SJSA1 (cell line): ENCODE measurements at regions not wholly inside any gene's neighbourhood (a gene's known extent, or its start where the extent isn't known, plus 50 kb on each side); places are given as distances from the start of the nearest gene placed in this dataset.
A peak's percentile ranks its signal among the peaks of the same experiment; 100 is the strongest.
"Not testable (repeated sequence)": the region's sequence is repeated elsewhere in the genome, so short reads cannot be mapped to it uniquely, and the experiment has no call there.

Experiments used
- DNase-seq, 2 experiments: peaks; one replicate each; pipeline ENCODE4 v3.0.0-alpha.2; 2015 to 2020; ENCODE audit warnings: low spot score in 2 of 2, low read depth in 1 of 2
- H3K27ac ChIP-seq: fragments of 250-450 bp; sonication (Bioruptor Pico); 2 replicates; pipeline ENCODE4 v1.5.1; 2020; ENCODE audit warnings: mild to moderate bottlenecking, moderate library complexity
- H3K27me3 ChIP-seq: fragments of 250-450 bp; sonication (Bioruptor Pico); replicated peaks from 2 replicates; pipeline ENCODE4 v1.5.1; 2020; ENCODE audit warnings: mild to moderate bottlenecking, moderate library complexity
- H3K36me3 ChIP-seq: fragments of 250-450 bp; sonication (Bioruptor Pico); 2 replicates; pipeline ENCODE4 v1.5.1; 2020; ENCODE audit warnings: mild to moderate bottlenecking
- H3K4me1 ChIP-seq: fragments of 250-450 bp; sonication (Bioruptor Pico); replicated peaks from 2 replicates; pipeline ENCODE4 v1.6.1; 2021; ENCODE audit warnings: mild to moderate bottlenecking
- H3K4me3 ChIP-seq: fragments of 250-450 bp; sonication (Bioruptor Pico); 2 replicates; pipeline ENCODE4 v1.5.1; 2020; ENCODE audit warnings: mild to moderate bottlenecking
- H3K9me3 ChIP-seq: fragments of 250-450 bp; sonication (Bioruptor Pico); replicated peaks from 2 replicates; pipeline ENCODE4 v1.5.1; 2020; ENCODE audit warnings: mild to moderate bottlenecking

DNA sequence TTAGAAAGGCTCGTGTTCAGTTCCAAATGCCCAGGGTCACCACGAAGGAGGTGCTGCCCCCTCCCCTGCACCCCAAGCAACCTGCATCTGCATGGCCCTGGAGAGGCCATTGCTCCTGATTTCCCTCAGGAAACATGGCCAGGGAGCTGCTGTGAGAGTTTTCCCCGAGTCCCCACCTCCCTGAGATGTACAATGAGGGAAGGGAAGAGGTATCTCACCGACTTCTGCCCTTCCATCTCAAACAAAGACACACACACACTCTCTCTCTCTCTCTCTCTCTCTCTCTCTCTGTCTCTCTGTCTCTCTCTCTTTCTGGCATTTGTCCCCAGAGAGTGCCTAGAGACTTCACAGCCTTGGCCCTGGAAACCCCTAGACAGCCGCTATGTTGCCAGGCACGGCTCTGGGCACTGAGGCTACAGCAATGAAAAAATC, 120.4 kb downstream of the MRPL14 start:
- no peak for DNase-seq
- H3K4me3 ChIP-seq, result no peak overlapping the region
- H3K4me1 ChIP-seq, result peaks cover 53% of the 10 kb centered on the region
- H3K9me3 ChIP-seq, result no peaks in the 10 kb centered on the region
- no peaks in the 10 kb centered on the region for H3K36me3 ChIP-seq
- no peaks in the 10 kb centered on the region for H3K27me3 ChIP-seq
- H3K27ac ChIP-seq, result no peak overlapping the region

DNA sequence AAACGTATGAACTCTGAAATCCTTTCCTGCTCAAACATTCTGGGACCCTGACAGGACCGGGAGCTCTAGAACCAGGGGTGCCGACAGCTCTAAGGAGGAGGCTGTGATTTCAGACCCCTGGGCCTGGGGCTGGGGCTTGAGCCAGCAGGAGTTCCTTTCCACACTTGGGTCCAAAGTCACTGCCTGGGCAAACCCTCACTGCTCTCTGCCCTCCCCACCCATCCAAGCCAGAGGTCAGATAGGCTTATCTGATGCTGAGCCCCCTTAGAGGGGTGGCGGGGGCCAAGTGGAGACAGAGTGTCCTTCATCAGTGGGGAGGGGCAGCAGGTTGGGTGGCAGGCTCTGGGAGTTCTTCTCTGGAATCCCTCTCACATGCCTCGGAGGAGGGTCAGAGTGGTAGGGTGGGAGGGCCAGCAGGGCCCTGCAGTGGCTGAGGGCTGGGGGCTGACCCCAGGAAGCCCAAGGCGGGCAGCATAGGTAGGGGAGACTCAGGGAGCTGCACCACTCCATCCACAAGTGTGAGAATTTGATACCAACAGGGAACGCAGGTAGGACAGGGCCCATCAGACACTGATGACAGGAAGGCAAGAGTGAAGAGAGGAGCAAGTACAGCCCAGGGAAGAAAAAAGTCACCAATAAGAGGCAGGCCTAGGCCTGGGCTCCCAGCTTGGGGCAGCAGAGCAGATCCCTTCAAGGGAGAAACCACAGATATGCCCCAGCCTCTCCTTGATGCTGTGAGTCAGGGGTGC, 121.0 kb downstream of the MRPL14 start:
- Histone ChIP-seq H3K27me3 (no peaks in the 10 kb centered on the region), H3K9me3 (no peaks in the 10 kb centered on the region), H3K4me3 (no peak overlapping the region), H3K36me3 (no peaks in the 10 kb centered on the region), H3K27ac (no peak overlapping the region), H3K4me1 (peaks cover 50% of the 10 kb centered on the region)
- no peak for DNase-seq

DNA sequence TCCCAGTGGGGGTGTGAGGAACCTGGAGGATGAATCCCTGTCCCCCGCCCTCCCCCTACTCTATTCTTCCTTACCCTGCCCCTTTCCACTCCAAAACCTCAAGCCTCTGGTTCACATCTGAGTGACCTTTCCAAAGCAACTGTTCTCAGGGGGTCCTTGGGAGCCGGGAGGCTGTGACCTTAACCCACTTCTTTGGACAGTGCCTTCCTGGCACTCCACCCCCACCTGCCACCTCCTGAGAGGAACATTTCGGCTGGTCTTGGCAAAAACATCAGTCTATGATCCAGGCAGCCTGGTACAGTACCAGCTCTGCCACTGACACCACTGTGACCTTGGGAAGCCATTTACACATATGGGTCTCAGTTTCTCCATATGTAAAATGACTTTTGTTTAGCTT, 121.7 kb downstream of the MRPL14 start:
- Histone ChIP-seq H3K27ac (no peak overlapping the region), H3K4me3 (no peak overlapping the region), H3K36me3 (no peaks in the 10 kb centered on the region), H3K27me3 (no peaks in the 10 kb centered on the region), H3K4me1 (peaks cover 44% of the 10 kb centered on the region), H3K9me3 (no peaks in the 10 kb centered on the region)
- no peak for DNase-seq

DNA sequence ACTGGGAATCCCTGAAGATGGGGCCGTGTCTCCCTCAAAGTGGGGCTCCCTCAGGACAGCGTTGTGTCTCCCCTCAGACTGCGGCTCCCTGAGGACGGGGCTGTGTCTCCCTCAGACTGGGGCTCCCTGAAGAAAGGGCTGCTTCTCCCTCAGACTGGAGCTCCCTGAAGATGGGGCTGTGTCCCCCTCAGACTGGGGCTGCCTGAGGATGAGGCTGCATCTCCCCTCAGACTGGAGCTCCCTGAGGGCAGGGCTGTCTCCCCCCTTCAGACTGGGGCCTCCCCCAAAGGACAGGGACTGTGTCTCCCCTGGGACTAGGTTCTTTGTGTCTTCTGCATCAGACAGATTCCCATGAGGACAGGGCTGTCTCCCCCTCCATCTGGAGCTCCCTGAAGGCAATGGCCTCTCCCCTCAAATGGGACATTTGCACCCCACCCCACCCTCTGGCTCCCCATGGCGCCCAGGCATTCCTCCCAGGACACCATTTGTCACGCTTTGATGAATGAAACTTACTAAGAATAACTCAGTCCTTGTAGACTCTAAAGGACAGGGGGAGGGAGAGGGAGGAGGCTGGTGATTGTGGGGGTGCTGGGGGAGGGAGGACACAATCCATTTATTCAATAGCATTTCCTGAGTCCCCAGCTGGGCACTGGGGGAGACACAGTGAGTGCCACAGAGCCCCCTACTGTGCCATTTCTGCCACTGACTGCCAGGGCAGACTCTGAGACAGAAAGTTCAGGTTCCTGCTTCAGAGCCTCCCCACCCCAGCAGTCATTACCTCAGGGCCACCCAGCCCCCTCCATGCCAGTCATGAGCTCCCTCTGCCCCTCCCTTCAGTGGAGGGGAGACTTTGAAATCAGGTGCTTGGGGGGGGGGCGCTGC, 122.4 kb downstream of the MRPL14 start:
- Histone ChIP-seq H3K4me3 (no peak overlapping the region), H3K36me3 (no peaks in the 10 kb centered on the region), H3K4me1 (peaks cover 41% of the 10 kb centered on the region), H3K27ac (no peak overlapping the region), H3K27me3 (no peaks in the 10 kb centered on the region), H3K9me3 (no peaks in the 10 kb centered on the region)
- no peak for DNase-seq

DNA sequence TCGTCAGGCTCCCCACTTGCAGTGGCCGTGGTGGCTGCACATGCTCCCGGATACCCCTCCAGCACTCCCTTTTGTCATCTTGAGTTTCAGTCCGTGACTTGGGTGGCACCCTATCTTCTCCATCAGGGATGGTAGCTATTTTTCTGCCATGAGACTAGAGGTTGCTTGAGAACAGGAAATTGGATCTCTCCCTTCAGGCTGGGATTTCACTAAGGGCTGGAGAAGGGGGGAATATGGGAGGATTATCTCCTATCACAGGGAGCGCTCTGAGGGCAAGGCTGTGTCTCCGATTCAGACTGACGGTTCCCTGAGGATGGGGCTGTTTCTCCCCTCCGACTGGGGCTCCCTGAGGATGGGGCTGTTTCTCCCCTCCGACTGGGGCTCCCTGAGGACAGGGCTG, 123.1 kb downstream of the MRPL14 start:
- Histone ChIP-seq H3K36me3 (no peaks in the 10 kb centered on the region), H3K9me3 (no peaks in the 10 kb centered on the region), H3K27ac (no peak overlapping the region), H3K27me3 (no peaks in the 10 kb centered on the region), H3K4me1 (peaks cover 39% of the 10 kb centered on the region), H3K4me3 (no peak overlapping the region)
- DNase-seq, result no peak

DNA sequence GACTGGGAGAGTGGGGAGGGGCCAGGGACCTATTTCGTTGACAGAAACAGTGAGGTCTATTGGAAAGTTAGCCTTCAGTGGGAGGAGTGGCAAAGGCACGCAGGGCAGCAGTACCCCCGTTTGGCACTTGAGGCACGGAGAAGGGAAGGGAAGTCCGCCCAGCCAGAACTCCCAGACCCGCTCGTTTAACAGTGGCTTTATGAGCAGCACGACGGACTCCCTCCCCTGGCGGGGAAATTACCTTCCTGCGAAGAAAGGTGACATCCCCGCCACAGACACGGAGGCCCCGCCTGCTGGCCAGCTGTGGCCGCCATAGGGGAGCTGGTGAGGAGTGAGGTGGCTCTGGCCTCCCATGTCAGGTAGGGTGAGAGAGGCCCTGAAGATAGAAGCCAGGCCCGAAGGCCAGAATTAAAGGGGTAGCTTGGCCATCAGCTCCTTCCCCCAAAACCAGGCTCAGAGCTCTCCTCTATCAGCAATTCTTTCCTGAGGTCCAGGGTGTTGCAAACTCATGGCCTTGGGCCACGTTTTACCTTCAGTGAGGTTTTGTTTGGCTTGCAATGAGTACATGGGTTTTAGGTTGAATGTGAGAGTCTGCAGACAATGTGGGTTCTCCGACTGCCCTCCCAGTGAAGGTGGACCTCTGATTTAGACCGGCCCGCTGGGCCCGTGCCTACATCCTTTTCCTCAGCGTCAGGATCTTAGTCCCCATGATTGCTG, 123.7 kb downstream of the MRPL14 start:
- no peaks in the 10 kb centered on the region for H3K9me3 ChIP-seq
- H3K36me3 ChIP-seq, result no peaks in the 10 kb centered on the region
- DNase-seq, result no peak
- H3K27me3 ChIP-seq, result no peaks in the 10 kb centered on the region
- H3K27ac ChIP-seq, result no peak overlapping the region
- peaks cover 39% of the 10 kb centered on the region for H3K4me1 ChIP-seq
- no peak overlapping the region for H3K4me3 ChIP-seq

DNA sequence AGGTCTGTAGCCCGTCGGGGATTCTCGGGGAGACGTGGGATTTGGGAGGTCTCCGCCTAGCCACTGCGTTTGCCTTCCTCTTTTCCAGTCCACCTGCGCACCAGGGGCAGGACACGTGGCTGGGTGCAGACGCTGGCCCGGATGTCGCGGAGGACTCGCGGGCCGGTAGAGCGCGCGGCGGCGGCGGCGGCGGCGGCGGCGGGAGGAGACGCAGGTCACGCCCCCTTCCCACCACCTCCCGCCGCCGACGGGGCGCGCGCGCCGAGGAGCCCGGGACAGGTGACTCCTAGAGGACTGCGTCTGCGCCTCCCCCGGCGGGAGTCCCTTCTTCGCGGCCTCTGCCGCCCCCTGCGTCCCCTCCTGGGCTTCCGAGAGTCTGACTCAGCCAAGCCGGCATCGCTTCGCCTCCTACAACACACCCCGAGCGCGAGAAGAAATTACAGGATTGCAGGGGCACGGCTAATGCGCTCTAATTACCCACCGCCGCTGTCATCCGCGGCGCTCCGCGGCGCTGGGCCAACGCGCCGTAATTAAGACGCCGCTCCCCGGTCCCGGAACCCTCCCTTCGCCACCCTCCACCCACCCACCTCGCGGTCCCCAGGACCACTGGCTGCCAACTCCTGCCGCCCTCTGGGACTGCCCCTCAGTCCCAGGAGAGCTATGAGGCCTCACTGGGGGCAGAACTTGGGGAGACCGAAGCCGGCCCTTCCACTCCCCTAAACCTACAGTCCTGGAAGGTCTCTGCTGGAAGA, 124.5 kb downstream of the MRPL14 start:
- DNase-seq, result no peak
- Histone ChIP-seq H3K27me3 (no peaks in the 10 kb centered on the region), H3K36me3 (no peaks in the 10 kb centered on the region), H3K4me3 (peak overlapping the region; percentile 24), H3K27ac (no peak overlapping the region), H3K9me3 (no peaks in the 10 kb centered on the region), H3K4me1 (peaks cover 39% of the 10 kb centered on the region)

DNA sequence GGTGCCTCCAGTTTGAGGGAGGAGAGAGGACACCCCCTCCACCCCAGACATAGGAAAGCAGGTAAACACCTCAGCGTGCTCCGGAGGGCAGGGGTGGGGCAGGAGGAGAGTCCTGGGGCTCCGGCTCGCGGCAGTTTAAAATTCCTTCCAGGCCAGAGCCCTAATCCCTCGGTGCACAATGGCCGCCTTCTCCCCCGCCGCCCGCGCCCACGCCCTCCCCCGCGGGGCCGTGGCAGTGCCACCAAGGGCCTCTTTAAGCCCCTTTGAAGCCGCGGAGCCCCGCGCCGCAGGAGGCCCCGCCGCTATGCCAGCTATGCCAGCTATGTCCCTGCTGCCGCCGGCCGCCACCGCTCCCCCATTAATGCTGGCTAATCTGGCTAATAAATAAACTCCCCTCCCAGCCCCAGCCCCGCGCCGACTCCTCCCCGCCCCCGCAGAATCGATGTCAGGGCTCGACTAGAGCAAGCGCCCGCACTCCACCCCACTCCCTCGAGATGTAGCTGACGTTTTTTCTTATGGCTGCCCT, 125.1 kb downstream of the MRPL14 start:
- Histone ChIP-seq H3K9me3 (no peaks in the 10 kb centered on the region), H3K4me3 (peak overlapping the region; percentile 24), H3K27ac (no peak overlapping the region), H3K4me1 (peaks cover 39% of the 10 kb centered on the region), H3K27me3 (no peaks in the 10 kb centered on the region), H3K36me3 (no peaks in the 10 kb centered on the region)
- no peak for DNase-seq

DNA sequence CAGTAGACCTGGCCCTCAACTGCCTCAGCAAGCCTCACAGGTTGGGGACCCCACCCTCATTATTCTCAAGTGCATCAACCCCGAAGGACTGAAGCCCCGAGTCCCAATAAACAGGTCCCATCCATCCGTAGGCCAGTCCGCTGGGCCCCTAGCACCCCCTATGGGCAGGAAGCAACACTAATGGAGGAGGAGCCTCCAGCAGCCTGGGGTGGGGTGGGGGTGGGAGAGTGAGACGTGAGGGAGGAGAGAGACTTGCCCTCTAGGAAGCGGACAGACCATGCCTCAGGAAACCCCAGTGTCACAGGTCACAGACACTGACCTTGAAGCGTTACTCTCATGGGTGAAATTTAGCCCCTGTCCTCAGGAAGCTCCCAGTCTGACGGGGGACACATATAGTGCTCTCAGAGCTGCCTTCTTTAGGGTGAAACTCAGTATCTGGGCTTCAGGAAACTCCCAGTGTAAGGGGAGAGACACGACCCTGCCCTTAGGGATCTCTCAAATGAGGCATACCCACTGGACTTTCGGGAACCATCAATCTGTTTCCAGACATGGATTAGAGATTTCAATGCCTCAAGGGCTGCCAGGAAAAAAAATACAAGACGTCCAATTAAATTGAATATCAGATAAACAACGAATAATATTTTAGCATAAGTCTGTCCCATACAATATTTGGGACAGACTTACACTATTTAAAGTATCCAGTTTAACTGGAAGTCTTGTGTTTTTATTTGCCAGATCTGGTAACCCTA, 125.8 kb downstream of the MRPL14 start:
- no peak overlapping the region for H3K4me3 ChIP-seq

DNA sequence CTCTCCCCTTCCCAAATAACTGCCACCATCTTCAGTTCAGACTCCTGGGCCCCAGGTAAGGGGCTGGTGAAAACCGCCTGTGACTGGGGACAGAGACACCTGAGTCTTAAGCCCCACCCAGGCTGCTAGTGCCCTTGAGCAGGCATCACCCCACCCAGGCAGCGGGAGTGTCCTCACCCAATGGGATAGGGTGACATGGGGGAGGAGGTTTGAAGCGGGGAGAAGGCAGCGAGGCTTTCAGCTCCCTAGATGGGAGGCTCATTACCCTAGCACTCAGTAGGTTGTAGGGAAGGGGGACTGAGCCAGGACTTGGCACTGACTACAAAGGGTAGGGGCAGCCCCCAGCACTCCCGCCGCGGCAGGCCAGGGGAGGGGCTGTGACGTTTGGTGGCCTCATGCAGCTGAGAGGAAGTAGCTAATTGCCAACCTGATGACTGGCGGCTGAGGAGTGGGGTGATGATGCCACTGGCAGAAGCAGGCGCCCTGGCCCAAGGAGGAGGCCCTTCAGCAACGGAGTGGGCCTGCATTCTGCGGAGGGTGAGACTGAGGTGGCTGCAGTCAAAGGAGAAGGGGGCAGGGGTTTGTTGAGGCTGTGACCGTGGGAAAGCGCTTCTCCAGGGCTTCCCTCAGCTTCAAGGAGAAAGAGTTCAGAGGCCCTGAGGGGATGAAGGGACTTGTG, 126.9 kb downstream of the MRPL14 start:
- Histone ChIP-seq H3K9me3 (no peaks in the 10 kb centered on the region), H3K27me3 (no peaks in the 10 kb centered on the region), H3K4me1 (peaks cover 43% of the 10 kb centered on the region), H3K36me3 (no peaks in the 10 kb centered on the region), H3K4me3 (no peak overlapping the region), H3K27ac (no peak overlapping the region)
- DNase-seq, result no peak

More for the DNA sequence above, 125.8 kb downstream of the MRPL14 start:
- Histone ChIP-seq H3K4me1 (peaks cover 40% of the 10 kb centered on the region), H3K36me3 (no peaks in the 10 kb centered on the region), H3K27me3 (no peaks in the 10 kb centered on the region), H3K9me3 (no peaks in the 10 kb centered on the region), H3K27ac (no peak overlapping the region)
- DNase-seq, result no peak

DNA sequence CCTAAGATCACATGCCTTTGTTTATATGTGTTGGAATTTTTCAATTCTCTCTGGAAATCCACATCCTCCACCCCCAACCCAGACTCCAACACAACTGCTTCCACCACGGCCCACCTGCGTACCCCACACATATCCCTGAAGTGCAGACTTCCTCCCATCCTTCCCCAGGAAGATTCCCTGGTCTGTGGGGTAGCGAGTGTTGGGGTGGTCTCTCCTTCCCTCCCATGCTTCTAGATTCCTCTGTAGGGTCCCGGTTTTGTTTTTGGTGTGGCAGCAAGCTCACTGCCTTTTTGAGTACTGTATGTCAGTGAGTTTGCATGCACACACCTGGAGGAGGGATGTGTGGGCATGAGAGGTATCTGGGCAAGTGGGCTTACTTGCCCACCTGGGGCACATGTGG, 127.6 kb downstream of the MRPL14 start:
- DNase-seq, result no peak

DNA sequence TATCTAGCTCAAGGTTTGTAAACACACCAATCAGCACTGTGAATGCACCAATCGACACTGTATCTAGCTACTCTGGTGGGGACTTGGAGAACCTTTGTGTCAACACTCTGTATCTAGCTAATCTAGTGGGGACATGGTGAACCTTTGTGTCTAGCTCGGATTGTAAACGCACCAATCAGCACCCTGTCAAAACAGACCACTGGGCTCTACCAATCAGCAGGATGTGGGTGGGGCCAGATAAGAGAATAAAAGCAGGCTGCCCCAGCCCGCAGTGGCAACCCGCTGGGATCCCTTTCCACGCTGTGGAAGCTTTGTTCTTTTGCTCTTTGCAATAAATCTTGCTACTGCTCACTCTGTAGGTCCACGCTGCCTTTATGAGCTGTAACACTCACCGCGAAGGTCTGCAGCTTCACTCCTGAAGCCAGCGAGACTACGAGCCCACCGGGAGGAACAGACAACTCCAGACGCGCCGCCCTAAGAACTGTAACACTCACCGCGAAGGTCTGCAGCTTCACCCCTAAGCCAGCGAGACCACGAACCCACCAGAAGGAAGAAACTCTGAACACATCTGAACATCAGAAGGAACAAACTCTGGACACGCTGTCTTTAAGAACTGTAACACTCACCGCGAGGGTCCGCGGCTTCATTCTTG, 128.5 kb downstream of the MRPL14 start:
- H3K36me3 ChIP-seq, H3K9me3 ChIP-seq, DNase-seq: not testable (repeated sequence)

More for the DNA sequence above, 127.6 kb downstream of the MRPL14 start:
- H3K4me3 ChIP-seq, result no peak overlapping the region
- H3K27me3 ChIP-seq, result no peaks in the 10 kb centered on the region
- H3K36me3 ChIP-seq, result no peaks in the 10 kb centered on the region
- no peak overlapping the region for H3K27ac ChIP-seq
- no peaks in the 10 kb centered on the region for H3K9me3 ChIP-seq
- peaks cover 36% of the 10 kb centered on the region for H3K4me1 ChIP-seq

More for the DNA sequence above, 128.5 kb downstream of the MRPL14 start:
- H3K27ac ChIP-seq, H3K27me3 ChIP-seq, H3K4me3 ChIP-seq: not testable (repeated sequence)
- H3K4me1 ChIP-seq, result peaks cover 31% of the 10 kb centered on the region
